ENCODE measurements at regions not wholly inside any gene's neighbourhood (a gene's known extent, or its start where the extent isn't known, plus 50 kb on each side); places are given as distances from the start of the nearest gene placed in this dataset.

DNA sequence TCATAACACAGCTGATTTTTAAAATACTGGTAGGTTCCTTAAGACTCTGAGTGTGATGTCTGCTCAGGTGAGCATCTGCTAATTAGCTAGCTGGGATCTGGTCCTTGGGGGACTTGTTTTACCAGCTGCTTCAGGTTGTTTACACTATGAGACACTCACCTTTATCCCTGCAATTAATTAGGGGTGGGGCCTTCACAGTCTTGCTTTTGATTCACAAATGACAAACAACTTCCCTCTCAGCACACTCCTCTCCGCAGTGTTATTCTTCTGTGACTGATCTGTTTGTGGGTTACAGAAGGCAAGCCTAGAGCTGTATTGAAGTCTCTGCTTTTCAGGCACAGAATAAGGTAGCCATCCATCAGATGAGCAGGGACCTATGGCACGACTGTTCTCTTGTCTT, 62.0 kb upstream of the CD83 start:
- TF ChIP-seq JUND (IDR thresholded peaks at IDR 0.05) (no peak), CTCF (IDR thresholded peaks at IDR 0.05; ENCODE audit: low read depth, low read length, missing input control) (no peak), TAF1 (conservative IDR thresholded peaks at IDR 0.05) (no peak), RXRA (IDR thresholded peaks at IDR 0.05) (no peak), HNF4G (IDR thresholded peaks at IDR 0.05) (no peak), HNF4A (conservative IDR thresholded peaks at IDR 0.05) (no peak), SP1 (IDR thresholded peaks at IDR 0.05) (no peak), FOXA1 (IDR thresholded peaks at IDR 0.05) (no peak), YY1 (IDR thresholded peaks at IDR 0.05) (no peak)
- Histone ChIP-seq H3K4me3 (ENCODE audit: low read depth in 1 of 3, low read length in 3 of 3) (no peak overlapping the region), H3K9ac (ENCODE audit: low read depth in 1 of 2, low read length in 2 of 2) (no peak overlapping the region), H3K9me3 (ENCODE audit: control insufficient read depth in 4 of 4, low read length in 3 of 4) (no peaks in the 10 kb centered on the region), H3K4me1 (ENCODE audit: control insufficient read depth in 4 of 4, insufficient read depth in 4 of 4, low read length in 3 of 4) (peaks cover 0 to 7% (median 1%) of the 10 kb centered on the region in 4 donors), H3K27ac (ENCODE audit: low read depth in 1 of 2, low read length in 2 of 2) (no peak overlapping the region), H3K27me3 (ENCODE audit: control insufficient read depth in 4 of 4, insufficient read depth in 4 of 4, low read length in 3 of 4) (no peaks in the 10 kb centered on the region), H3K36me3 (ENCODE audit: control insufficient read depth in 4 of 4, insufficient read depth in 3 of 4, low read depth in 1 of 4, low read length in 3 of 4) (no peaks in the 10 kb centered on the region)
- no peak for DNase-seq (ENCODE audit: low spot score)
- WGBS, result 46% methylated on average over 2 of the region's 2 CpGs

DNA sequence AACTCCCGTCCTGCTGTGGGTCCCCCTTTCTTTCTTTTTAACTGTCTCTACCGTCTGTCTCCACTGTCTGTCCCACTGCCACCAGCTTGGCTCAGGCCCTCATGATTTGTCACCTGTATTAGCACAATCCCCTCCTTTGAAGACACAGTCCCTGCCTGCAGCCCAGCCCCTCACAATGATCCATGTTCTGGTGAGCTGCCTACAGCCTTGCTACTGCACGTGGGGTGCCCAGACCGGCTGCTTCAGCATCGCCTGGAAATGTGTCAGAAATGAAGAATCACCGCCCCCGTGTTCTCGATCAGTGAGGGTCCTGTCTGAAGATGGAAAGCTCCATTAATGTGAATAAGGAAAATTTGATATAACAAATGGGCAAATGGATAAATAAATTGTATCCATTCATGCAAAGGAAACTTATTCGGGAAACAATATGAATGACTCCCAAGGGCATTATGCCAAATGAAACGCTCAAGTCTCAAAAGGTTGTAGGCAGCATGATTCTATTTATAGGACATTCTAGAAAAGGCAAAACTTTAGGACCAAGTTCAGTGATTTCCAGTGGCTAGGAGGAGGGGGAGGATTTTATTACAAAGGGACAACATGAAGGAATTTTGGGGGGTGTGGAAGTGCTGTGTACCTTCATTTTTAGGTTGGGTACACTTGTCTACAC, 59.4 kb upstream of the CD83 start:
- Histone ChIP-seq H3K4me1 (ENCODE audit: control insufficient read depth in 4 of 4, insufficient read depth in 4 of 4, low read length in 3 of 4) (peaks cover 0 to 12% (median 1%) of the 10 kb centered on the region in 4 donors), H3K27me3 (ENCODE audit: control insufficient read depth in 4 of 4, insufficient read depth in 4 of 4, low read length in 3 of 4) (no peaks in the 10 kb centered on the region), H3K9me3 (ENCODE audit: control insufficient read depth in 4 of 4, low read length in 3 of 4) (no peaks in the 10 kb centered on the region), H3K36me3 (ENCODE audit: control insufficient read depth in 4 of 4, insufficient read depth in 3 of 4, low read depth in 1 of 4, low read length in 3 of 4) (no peaks in the 10 kb centered on the region), H3K9ac (ENCODE audit: low read depth in 1 of 2, low read length in 2 of 2) (no peak overlapping the region), H3K27ac (ENCODE audit: low read depth in 1 of 2, low read length in 2 of 2) (no peak overlapping the region), H3K4me3 (ENCODE audit: low read depth in 1 of 3, low read length in 3 of 3) (no peak overlapping the region)
- no peak for DNase-seq (ENCODE audit: low spot score)
- TF ChIP-seq RAD21 (IDR thresholded peaks at IDR 0.05), result no peak
- no peak for TF ChIP-seq EGR1 (IDR thresholded peaks at IDR 0.05; ENCODE audit: low read depth in 2 of 2)
- no peak for TF ChIP-seq ZBTB33 (IDR thresholded peaks at IDR 0.05)
- no peak for TF ChIP-seq YY1 (IDR thresholded peaks at IDR 0.05)
- no peak for TF ChIP-seq TAF1 (conservative IDR thresholded peaks at IDR 0.05)
- TF ChIP-seq JUND (IDR thresholded peaks at IDR 0.05), result no peak
- TF ChIP-seq, protein P1, sequence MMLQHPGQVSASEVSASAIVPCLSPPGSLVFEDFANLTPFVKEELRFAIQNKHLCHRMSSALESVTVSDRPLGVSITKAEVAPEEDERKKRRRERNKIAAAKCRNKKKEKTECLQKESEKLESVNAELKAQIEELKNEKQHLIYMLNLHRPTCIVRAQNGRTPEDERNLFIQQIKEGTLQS (IDR thresholded peaks at IDR 0.05), result no peak
- TF ChIP-seq, protein P2, sequence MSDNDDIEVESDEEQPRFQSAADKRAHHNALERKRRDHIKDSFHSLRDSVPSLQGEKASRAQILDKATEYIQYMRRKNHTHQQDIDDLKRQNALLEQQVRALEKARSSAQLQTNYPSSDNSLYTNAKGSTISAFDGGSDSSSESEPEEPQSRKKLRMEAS (IDR thresholded peaks at IDR 0.05), result no peak
- no peak for TF ChIP-seq REST (IDR thresholded peaks at IDR 0.05)
- no peak for TF ChIP-seq NR2F2 (IDR thresholded peaks at IDR 0.05)
- no peak for TF ChIP-seq RXRA (IDR thresholded peaks at IDR 0.05)
- no peak for TF ChIP-seq FOXA1 (IDR thresholded peaks at IDR 0.05)
- TF ChIP-seq FOXA2 (IDR thresholded peaks at IDR 0.05), result no peak
- no peak for TF ChIP-seq SP1 (IDR thresholded peaks at IDR 0.05)
- TF ChIP-seq GABPA (IDR thresholded peaks at IDR 0.05 in 1 of 2, conservative IDR thresholded peaks at IDR 0.05 in 1 of 2), result no peak
- WGBS, result 81% methylated on average over 10 of the region's 10 CpGs
